ENCODE measurements at regions not wholly inside any gene's neighbourhood (a gene's known extent, or its start where the extent isn't known, plus 50 kb on each side); places are given as distances from the start of the nearest gene placed in this dataset.
"Not testable (repeated sequence)": the region's sequence is repeated elsewhere in the genome, so short reads cannot be mapped to it uniquely, and the experiment has no call there.

DNA sequence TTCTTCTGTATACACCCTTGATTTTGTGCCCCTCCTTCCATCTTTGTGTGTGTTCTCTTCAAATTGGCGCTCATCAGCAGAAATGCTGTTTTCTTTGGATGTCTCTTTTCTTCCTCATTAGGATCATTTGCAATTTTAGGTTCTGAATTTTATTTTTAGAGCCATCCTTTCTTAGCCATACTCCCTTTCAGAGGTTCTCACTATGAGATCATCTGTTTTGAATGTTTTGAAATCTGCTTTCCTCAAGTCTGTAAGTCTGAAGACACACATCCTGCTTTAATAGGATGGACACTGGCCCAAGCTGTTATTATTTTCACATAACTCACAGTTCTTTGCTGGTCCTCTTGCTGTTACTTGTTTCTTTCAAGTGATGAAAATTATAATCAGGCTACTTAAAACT is 124.8 kb downstream of the BDH1 start:
- DNase-seq (ENCODE audit: low read depth in 2 of 2), result no peak

GRCh38 chr3:197430502-197430901 is 125.3 kb downstream of the BDH1 start:
- DNase-seq (ENCODE audit: low read depth in 2 of 2), result no peak

DNA sequence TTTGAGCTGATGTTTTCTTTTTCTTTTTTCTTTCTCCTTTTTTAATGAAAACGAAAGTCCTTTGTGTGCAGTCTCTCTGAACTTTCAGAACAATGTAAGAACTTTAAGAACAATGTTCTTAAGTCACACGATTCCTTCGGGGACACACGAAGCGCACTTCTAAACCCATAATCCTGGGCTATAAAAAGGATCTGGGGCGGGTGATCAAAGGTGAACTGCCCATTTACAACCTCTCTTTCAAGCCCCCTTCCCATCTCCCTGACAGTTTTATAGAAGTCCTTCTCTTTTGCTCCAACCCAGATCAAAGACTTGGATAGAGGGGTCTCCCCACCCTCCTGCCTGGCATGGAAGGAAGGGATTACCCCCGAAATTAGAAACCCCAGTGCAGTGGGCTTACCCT is 126.8 kb downstream of the BDH1 start:
- no peak for DNase-seq (ENCODE audit: low read depth in 2 of 2)

DNA sequence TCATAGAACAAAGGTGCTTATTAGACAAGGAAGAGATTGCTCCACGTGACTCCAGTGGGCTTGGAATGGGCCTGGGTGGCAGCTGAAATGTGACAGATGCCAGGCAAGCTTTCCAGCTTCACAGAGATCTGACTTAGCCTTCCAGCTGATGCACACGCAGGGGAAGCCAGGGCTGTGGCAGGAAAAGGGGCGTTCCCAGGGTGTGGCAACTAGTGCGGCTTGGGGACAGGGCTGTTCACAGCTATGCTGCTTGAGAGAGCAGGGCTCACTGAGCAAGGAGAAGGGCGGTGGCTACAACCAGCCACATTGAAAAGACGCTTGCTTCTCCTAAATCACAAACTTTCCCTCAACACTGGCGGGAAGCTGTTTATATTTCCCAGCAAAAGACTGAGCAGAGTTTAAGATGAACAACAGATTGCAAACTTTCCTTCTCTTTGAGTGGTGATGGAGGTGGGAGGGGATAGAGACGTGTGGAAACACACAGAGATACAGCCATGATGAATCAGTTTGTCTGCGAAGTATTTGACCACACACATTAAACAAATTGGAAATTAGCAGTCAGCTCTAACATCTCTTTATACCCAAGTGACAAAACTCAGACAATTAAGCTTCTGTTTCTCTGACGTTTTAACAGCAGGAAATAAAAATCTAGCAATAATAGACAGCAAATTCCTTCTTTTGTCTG is 127.5 kb downstream of the BDH1 start:
- no peak for DNase-seq (ENCODE audit: low read depth in 2 of 2)

DNA sequence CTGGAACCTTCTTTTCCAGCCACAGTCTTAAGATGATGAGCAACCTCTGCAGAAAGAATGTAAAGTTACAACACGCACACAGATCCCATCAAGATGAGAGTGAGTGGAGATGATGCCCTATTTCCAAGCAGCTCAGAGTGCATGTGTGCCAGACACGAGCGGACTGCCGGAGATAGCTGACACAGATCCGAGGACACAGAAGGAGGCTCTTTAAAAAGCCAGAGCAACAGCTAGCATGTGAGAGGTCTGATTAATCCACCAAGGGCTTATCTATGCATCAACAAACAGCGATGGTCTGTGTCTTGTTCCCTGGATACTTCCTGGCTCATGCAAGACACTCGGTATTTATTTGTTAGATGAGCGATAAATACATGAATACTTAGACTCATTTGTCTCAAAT is 128.6 kb upstream of the DLG1 start:
- no peak for DNase-seq (ENCODE audit: low read depth in 2 of 2)

DNA sequence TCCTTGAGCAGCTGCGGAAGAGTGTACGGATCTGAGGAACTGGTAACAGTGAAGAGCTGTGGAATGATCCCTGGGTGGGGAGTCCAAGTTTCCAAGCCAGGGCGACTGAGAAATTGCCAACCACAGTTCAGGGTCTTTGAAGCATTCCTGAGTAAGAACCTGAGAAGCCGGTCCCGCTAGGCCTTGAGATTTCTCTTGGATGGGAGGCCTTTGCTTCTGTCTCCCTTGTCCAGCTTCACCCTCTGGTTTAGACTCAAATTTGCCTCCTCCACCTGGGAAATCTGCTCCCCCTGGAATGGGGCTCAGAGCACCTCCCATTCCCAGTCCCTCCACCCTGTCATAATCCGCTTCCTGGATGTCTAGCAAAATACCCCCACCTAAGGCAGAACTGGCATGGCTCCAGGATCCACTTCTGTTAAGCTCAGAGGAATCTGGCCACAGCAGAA is 127.7 kb upstream of the DLG1 start:
- DNase-seq (ENCODE audit: low read depth in 2 of 2), result no peak

- no peak for DNase-seq (ENCODE audit: low read depth in 2 of 2)
Measured at GRCh38 chr3:197425485-197426120, 127.2 kb upstream of the DLG1 start.

DNA sequence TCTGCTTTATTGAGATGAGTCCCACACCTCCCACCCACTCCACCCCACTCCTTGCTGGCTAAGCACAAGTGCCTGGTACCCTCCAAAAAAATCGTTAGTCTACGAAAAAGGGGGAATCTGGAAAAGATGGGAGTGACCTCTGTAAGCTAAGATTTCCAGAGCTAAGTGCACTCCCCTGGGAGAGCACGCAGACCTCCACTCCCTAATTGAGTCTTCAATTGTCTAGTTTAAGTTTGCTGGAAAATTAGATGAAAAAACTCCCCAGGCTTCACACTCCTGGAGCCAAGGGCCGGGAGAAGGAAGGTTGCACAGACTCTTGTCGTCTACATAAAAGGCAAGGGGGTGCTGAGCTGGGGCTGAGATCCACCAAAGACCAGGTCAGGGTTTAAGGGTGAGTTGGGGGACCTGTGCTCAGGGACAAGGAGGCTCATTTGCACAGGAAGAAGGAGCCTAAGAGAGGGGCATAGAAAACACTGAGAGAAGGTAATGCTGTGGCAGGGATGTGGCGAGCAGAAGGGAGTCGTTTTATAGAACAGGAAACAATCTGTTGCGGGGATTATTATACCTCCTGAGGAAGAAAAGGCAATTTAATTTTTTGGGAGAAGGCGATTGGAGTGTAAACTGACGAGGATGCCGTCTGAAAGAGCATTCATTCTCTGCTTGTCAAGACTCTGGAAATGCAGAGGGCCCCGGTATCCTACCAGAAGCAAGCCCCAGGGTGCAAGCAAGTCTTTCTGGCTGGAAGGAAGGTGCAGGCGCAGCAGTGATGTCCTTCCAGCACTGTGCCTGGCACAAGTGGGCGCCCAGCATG is 126.5 kb upstream of the DLG1 start:
- DNase-seq (ENCODE audit: low read depth in 2 of 2), result no peak

- DNase-seq (ENCODE audit: low read depth in 2 of 2), result no peak
Measured at GRCh38 chr3:197424266-197424665, 125.9 kb upstream of the DLG1 start.

DNA sequence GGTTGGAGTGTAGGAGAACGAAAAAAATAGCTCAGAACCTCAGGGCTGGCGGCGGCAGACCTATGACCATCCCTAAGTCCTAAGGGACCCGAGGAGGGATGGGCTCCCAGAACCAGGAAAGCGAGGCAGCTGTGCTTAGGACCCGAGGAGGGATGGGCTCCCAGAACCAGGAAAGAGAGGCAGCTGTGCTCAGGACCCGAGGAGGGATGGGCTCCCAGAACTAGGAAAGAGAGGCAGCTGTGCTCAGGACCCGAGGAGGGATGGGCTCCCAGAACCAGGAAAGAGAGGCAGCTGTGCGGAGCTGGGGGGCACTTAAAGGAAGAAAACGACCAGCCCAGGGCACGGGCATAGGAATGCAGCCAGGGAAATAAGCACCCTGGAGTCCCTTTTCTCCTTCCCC is 125.0 kb upstream of the DLG1 start:
- DNase-seq (ENCODE audit: low read depth in 2 of 2), result no peak

DNA sequence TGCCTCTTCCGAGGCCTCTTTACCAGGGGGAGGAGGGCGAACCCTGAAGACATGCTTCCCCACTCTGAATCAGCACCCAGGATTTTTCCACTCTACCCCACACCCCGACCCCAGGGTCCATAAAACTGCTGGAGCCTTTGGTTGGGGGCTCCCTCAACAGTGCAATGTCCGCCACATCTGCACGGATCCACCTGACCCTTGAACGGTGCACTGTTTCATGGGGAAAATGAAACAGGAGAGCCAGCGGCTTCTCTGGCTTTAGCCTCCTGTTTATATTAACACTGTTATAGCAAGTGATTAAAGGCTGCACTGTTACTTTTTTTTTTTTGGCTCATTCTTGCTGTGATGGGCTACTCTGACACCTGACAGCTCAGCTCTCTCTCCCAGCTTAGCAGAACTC is 124.1 kb upstream of the DLG1 start:
- no peak for DNase-seq (ENCODE audit: low read depth in 2 of 2)

- no peak for DNase-seq (ENCODE audit: low read depth in 2 of 2)
Measured at GRCh38 chr3:197421021-197421420, 122.6 kb upstream of the DLG1 start.

DNA sequence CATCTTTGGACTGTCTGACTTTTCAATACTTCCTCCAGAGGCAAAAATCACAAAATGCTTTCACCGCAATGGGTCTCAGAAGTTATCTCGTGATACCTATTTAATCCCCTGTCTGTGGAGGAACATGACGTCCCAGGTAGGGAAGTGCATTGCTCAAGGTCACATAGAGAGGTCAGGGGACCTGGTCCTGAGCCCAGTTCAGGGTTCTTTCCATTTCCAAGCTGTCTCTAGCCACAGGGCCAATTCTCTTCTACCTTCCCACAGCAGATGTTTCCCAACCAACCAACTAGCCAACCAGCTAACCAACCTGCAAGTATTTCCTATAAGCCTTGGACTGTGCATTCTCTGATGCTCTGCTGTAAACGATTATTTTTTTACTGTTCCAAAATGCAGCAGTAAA is 122.2 kb upstream of the DLG1 start:
- no peak for DNase-seq (ENCODE audit: low read depth in 2 of 2)

GRCh38 chr3:197420115-197420514 is 121.7 kb upstream of the DLG1 start:
- DNase-seq (ENCODE audit: low read depth in 2 of 2), result no peak

DNA sequence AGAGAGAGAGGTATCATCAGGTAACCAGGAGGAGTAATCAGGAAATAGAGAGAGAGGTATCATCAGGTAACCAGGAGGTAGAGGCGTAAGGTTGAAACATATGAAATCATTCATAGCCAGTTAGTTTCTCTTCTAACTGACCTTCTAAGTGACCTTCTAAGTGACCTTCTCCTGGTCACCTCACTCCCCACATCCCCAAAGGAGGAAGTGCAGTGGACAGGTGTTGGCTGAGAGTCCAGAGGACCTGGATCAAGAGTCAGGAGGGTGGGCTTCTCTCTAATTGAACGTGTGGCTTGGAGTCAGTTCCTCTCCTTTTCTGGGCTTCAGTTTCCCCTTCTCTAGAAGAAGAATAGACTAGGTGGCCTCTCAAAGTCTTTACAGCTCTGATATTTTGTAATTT is 121.3 kb upstream of the DLG1 start:
- DNase-seq (ENCODE audit: low read depth in 2 of 2), result no peak

GRCh38 chr3:197417911-197418618 is 119.7 kb upstream of the DLG1 start:
- DNase-seq (ENCODE audit: low read depth in 2 of 2), result no peak

- DNase-seq (ENCODE audit: low read depth in 2 of 2), result no peak
Measured at GRCh38 chr3:197417441-197417840, 119.0 kb upstream of the DLG1 start.

DNA sequence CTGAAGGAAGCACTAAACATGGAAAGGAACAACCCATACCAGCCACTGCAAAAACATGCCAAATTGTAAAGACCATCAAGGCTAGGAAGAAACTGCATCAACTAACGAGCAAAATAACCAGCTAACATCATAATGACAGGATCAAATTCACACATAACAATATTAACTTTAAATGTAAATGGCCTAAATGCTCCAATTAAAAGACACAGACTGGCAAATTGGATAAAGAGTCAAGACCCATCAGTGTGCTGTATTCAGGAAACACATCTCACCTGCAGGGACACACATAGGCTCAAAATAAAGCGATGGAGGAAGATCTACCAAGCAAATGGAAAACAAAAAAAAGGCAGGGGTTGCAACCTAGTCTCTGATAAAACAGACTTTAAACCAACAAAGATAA is 113.5 kb upstream of the DLG1 start:
- not testable (repeated sequence) for DNase-seq (ENCODE audit: low read depth in 2 of 2)

- not testable (repeated sequence) for DNase-seq (ENCODE audit: low read depth in 2 of 2)
Measured at GRCh38 chr3:197410170-197410569, 111.8 kb upstream of the DLG1 start.

GRCh38 chr3:197408177-197408957 is 110.0 kb upstream of the DLG1 start:
- DNase-seq (ENCODE audit: low read depth in 2 of 2), result no peak

DNA sequence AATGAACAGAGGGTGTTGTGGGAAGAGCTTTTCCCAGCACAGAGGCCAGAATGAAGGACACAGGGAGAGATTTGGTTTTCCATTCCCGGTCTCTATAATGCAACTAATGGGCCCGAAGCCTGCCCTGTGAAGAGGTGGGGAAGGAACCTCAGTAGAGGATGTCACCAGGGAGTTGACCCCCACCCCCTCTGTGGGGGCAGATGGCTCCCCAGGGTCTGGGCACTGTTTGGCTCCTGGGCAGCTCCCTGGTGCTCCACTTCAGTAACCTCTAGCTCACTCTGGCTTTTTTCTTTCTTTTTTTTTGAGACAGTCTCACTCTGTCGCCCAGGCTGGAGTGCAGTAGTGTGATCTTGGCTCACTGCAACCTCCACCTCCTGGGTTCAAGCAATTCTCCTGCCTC is 109.1 kb upstream of the DLG1 start:
- no peak for DNase-seq (ENCODE audit: low read depth in 2 of 2)
